ENCODE measurements at regions not wholly inside any gene's neighbourhood (a gene's known extent, or its start where the extent isn't known, plus 50 kb on each side); places are given as distances from the start of the nearest gene placed in this dataset.

- no peak for DNase-seq (ENCODE audit: low read depth)
- H3K4me3 ChIP-seq (ENCODE audit: low read length) = no peak overlapping the region
- TF ChIP-seq CTCF (conservative IDR thresholded peaks at IDR 0.05; ENCODE audit: low read depth, low read length) = no peak
These were observed 332.0 kb downstream of the SOX11 start for GRCh38 chr2:6024229-6024628.

- DNase-seq (ENCODE audit: low read depth) = no peak
- TF ChIP-seq CTCF (conservative IDR thresholded peaks at IDR 0.05; ENCODE audit: low read depth, low read length) = no peak
- H3K4me3 ChIP-seq (ENCODE audit: low read length) = no peak overlapping the region
These were observed 332.6 kb downstream of the SOX11 start for GRCh38 chr2:6024784-6025183.

GRCh38 chr2:6025391-6025790 lies 333.2 kb downstream of the SOX11 start:
- H3K4me3 ChIP-seq (ENCODE audit: low read length) = no peak overlapping the region
- peak; percentile 62 for DNase-seq (ENCODE audit: low read depth)
- TF ChIP-seq CTCF (conservative IDR thresholded peaks at IDR 0.05; ENCODE audit: low read depth, low read length) = no peak

- H3K4me3 ChIP-seq (ENCODE audit: low read length) = no peak overlapping the region
- DNase-seq (ENCODE audit: low read depth) = no peak
- TF ChIP-seq CTCF (conservative IDR thresholded peaks at IDR 0.05; ENCODE audit: low read depth, low read length) = no peak
These were observed 334.9 kb downstream of the SOX11 start for GRCh38 chr2:6027066-6027465.

GRCh38 chr2:6031200-6031867 lies 339.1 kb downstream of the SOX11 start:
- DNase-seq (ENCODE audit: low read depth) = no peak
- TF ChIP-seq CTCF (conservative IDR thresholded peaks at IDR 0.05; ENCODE audit: low read depth, low read length) = no peak
- no peak overlapping the region for H3K4me3 ChIP-seq (ENCODE audit: low read length)

- TF ChIP-seq CTCF (conservative IDR thresholded peaks at IDR 0.05; ENCODE audit: low read depth, low read length) = no peak
- DNase-seq (ENCODE audit: low read depth) = no peak
- H3K4me3 ChIP-seq (ENCODE audit: low read length) = no peak overlapping the region
These were observed 344.0 kb downstream of the SOX11 start for GRCh38 chr2:6036211-6036610.

GRCh38 chr2:6043238-6043637 lies 351.1 kb downstream of the SOX11 start:
- no peak for TF ChIP-seq CTCF (conservative IDR thresholded peaks at IDR 0.05; ENCODE audit: low read depth, low read length)
- no peak for DNase-seq (ENCODE audit: low read depth)
- H3K4me3 ChIP-seq (ENCODE audit: low read length) = no peak overlapping the region

Data from retinal pigment epithelial cell (primary cell).